IMR-90 (cell line): ENCODE measurements at regions not wholly inside any gene's neighbourhood (a gene's known extent, or its start where the extent isn't known, plus 50 kb on each side); places are given as distances from the start of the nearest gene placed in this dataset.

Experiments
- ATAC-seq: fragments of 200-7000 bp; cut with Tn5 transposase; 2 replicates; pipeline ENCODE4 v1.9.1; 2020; ENCODE audit warnings: low read depth, mild to moderate bottlenecking, moderate library complexity
- BruUV-seq: library from RNA; stranded (reverse); fragments of 400-500 nt; replicated peaks from 2 replicates; lab custom pipeline; 2021; lab: Mats Ljungman, UMichigan
- CTCF ChIA-PET: fragments of 300-600 bp; formaldehyde crosslinking; extraction: SDS; loops from one replicate; lab custom pipeline; 2021; ENCODE audit warnings: antibody characterized with exemption; lab: Yijun Ruan, JAX
- POLR2A ChIA-PET: fragments of 300-600 bp; sonication (Branson Sonifier 250); formaldehyde crosslinking; loops from one replicate; lab custom pipeline; 2022; ENCODE audit warnings: antibody characterized with exemption; ENCODE audit not compliant: unreplicated experiment; lab: Charles Lee
- DNase-seq: peaks from one replicate; pipeline ENCODE4 v3.0.0; 2013
- H2AFZ ChIP-seq: replicated peaks from 2 replicates; pipeline ENCODE3; 2013; ENCODE audit warnings: low read length, mild to moderate bottlenecking; ENCODE audit not compliant: poor library complexity
- H2AK5ac ChIP-seq: 2 replicates; pipeline ENCODE4 v1.6.1; 2013; ENCODE audit warnings: low read depth, low read length, inconsistent platforms
- H2AK9ac ChIP-seq: replicated peaks from 2 replicates; pipeline ENCODE3; 2013; ENCODE audit warnings: mild to moderate bottlenecking, low read depth, low read length, moderate library complexity; ENCODE audit not compliant: poor library complexity
- H2BK120ac ChIP-seq: 2 replicates; pipeline ENCODE4 v1.6.1; 2013; ENCODE audit warnings: low read depth, low read length, inconsistent platforms
- H2BK15ac ChIP-seq: 3 replicates; pipeline ENCODE4 v1.6.1; 2013; ENCODE audit warnings: low read depth, low read length, inconsistent platforms
- H2BK20ac ChIP-seq: 2 replicates; pipeline ENCODE4 v1.6.1; 2013; ENCODE audit warnings: low read depth, mild to moderate bottlenecking, inconsistent platforms, low read length, moderate library complexity
- H2BK5ac ChIP-seq: 2 replicates; pipeline ENCODE4 v1.6.1; 2013; ENCODE audit warnings: mild to moderate bottlenecking, low read depth, low read length, inconsistent platforms; ENCODE audit not compliant: poor library complexity, severe bottlenecking
- H3K14ac ChIP-seq: replicated peaks from 2 replicates; pipeline ENCODE4 v1.6.1; 2013; ENCODE audit warnings: low read depth, low read length, inconsistent platforms
- H3K18ac ChIP-seq: 2 replicates; pipeline ENCODE4 v1.6.1; 2013; ENCODE audit warnings: low read depth, low read length, control low read depth
- H3K23ac ChIP-seq: 2 replicates; pipeline ENCODE4 v1.6.1; 2013; ENCODE audit warnings: low read depth, low read length, inconsistent platforms
- H3K27ac ChIP-seq: 2 replicates; pipeline ENCODE4 v1.5.1; 2013; ENCODE audit warnings: mild to moderate bottlenecking, control low read depth, low read length; ENCODE audit not compliant: insufficient read depth
- H3K27me3 ChIP-seq: 2 replicates; pipeline ENCODE4 v1.6.1; 2013; ENCODE audit warnings: low read length; ENCODE audit not compliant: control insufficient read depth, insufficient read depth
- H3K36me3 ChIP-seq: 2 replicates; pipeline ENCODE4 v1.6.1; 2013; ENCODE audit warnings: low read length, mixed read lengths; ENCODE audit not compliant: control insufficient read depth, insufficient read depth
- H3K4ac ChIP-seq: 2 replicates; pipeline ENCODE4 v1.6.1; 2013; ENCODE audit warnings: low read depth, low read length, inconsistent platforms
- H3K4me1 ChIP-seq: 2 replicates; pipeline ENCODE4 v1.6.1; 2013; ENCODE audit warnings: low read length, mixed read lengths; ENCODE audit not compliant: control insufficient read depth, insufficient read depth
- H3K4me2 ChIP-seq: 2 replicates; pipeline ENCODE4 v1.6.1; 2013; ENCODE audit warnings: low read depth, mild to moderate bottlenecking, control low read depth, low read length, moderate library complexity
- H3K4me3 ChIP-seq: 2 replicates; pipeline ENCODE4 v1.5.1; 2013; ENCODE audit warnings: low read depth, mild to moderate bottlenecking, control low read depth, low read length, moderate library complexity; ENCODE audit not compliant: insufficient read depth
- H3K56ac ChIP-seq: 2 replicates; pipeline ENCODE4 v1.6.1; 2013; ENCODE audit warnings: low read length, inconsistent platforms; ENCODE audit not compliant: insufficient read depth; ENCODE audit errors: extremely low read depth
- H3K79me1 ChIP-seq, 2 experiments: 2 replicates each; pipeline ENCODE4 v1.6.1; 2013; ENCODE audit warnings: low read length in 2 of 2, inconsistent platforms in 1 of 2, low read depth in 1 of 2
- H3K9ac ChIP-seq: 2 replicates; pipeline ENCODE4 v1.6.1; 2013; ENCODE audit warnings: low read depth, low read length, control low read depth
- H3K9me1 ChIP-seq: 2 replicates; pipeline ENCODE4 v1.6.1; 2013; ENCODE audit warnings: low read length, inconsistent platforms; ENCODE audit not compliant: insufficient read depth
- H3K9me3 ChIP-seq: 2 replicates; pipeline ENCODE4 v1.6.1; 2013; ENCODE audit warnings: low read length; ENCODE audit not compliant: control insufficient read depth, insufficient read depth
- H4K20me1 ChIP-seq: 2 replicates; pipeline ENCODE4 v1.6.1; 2013; ENCODE audit warnings: low read length, inconsistent platforms; ENCODE audit not compliant: insufficient read depth
- H4K5ac ChIP-seq: 2 replicates; pipeline ENCODE4 v1.6.1; 2013; ENCODE audit warnings: mild to moderate bottlenecking, low read depth, low read length, control low read depth
- H4K8ac ChIP-seq, 2 experiments: 2 replicates each; pipeline ENCODE4 v1.6.1; 2013; ENCODE audit warnings: low read depth in 2 of 2, low read length in 2 of 2, control low read depth in 1 of 2, inconsistent platforms in 1 of 2
- H4K91ac ChIP-seq: 2 replicates; pipeline ENCODE4 v1.6.1; 2013; ENCODE audit warnings: low read depth, low read length, inconsistent platforms; ENCODE audit not compliant: insufficient read depth
- CEBPB ChIP-seq: IDR thresholded peaks from 2 replicates; pipeline ENCODE4 v1.6.1; 2012; ENCODE audit warnings: low read depth, low read length, improper control_type of control experiment
- CHD1 ChIP-seq: IDR thresholded peaks from 2 replicates; pipeline ENCODE4 v1.6.1; 2012; ENCODE audit warnings: low read depth, low read length, improper control_type of control experiment
- CTCF ChIP-seq: conservative IDR thresholded peaks from 2 replicates; pipeline ENCODE4 v1.5.1; 2012; ENCODE audit warnings: mild to moderate bottlenecking, low read depth, low read length, improper control_type of control experiment
- ELK1 ChIP-seq: fragments of 150-350 bp; IDR thresholded peaks from 2 replicates; pipeline ENCODE4 v1.6.1; 2016; ENCODE audit warnings: low read depth, mild to moderate bottlenecking, low read length, moderate library complexity, borderline replicate concordance
- MAFK ChIP-seq: IDR thresholded peaks from 2 replicates; pipeline ENCODE4 v1.6.1; 2012; ENCODE audit warnings: low read depth, low read length, improper control_type of control experiment
- MAZ ChIP-seq: IDR thresholded peaks from 2 replicates; pipeline ENCODE4 v1.6.1; 2012; ENCODE audit warnings: low read depth, mild to moderate bottlenecking, low read length, improper control_type of control experiment, moderate library complexity, borderline replicate concordance
- MXI1 ChIP-seq: IDR thresholded peaks from 2 replicates; pipeline ENCODE4 v1.6.1; 2012; ENCODE audit warnings: low read depth, mild to moderate bottlenecking, low read length, moderate library complexity, borderline replicate concordance
- POLR2A ChIP-seq: IDR thresholded peaks from 2 replicates; pipeline ENCODE4 v1.6.1; 2012; ENCODE audit warnings: mild to moderate bottlenecking, low read depth, low read length
- RAD21 ChIP-seq: IDR thresholded peaks from 2 replicates; pipeline ENCODE4 v1.6.1; 2012; ENCODE audit warnings: low read length, improper control_type of control experiment
- RCOR1 ChIP-seq: IDR thresholded peaks from 2 replicates; pipeline ENCODE4 v1.6.1; 2012; ENCODE audit warnings: mild to moderate bottlenecking, low read length, improper control_type of control experiment; ENCODE audit not compliant: insufficient replicate concordance
- RFX5 ChIP-seq: IDR thresholded peaks from 2 replicates; pipeline ENCODE4 v1.8.0; 2012; ENCODE audit warnings: low read depth, mild to moderate bottlenecking, low read length, moderate library complexity
- SMC3 ChIP-seq: fragments of 150-350 bp; IDR thresholded peaks from 2 replicates; pipeline ENCODE4 v1.6.1; 2016; ENCODE audit warnings: low read depth, mild to moderate bottlenecking, antibody characterized with exemption, low read length, moderate library complexity
- USF2 ChIP-seq: fragments of 150-350 bp; IDR thresholded peaks from 2 replicates; pipeline ENCODE4 v1.6.1; 2017; ENCODE audit warnings: mild to moderate bottlenecking, antibody characterized with exemption, low read length, low read depth
- WGBS, 2 experiments: methylation state at CpG; one replicate each; pipeline versions ENCODE4 v1.1.5 to v1.1.7; 2013; ENCODE audit warnings: missing lambda C conversion rate in 2 of 2; ENCODE audit not compliant: insufficient read length in 1 of 2; ENCODE audit errors: extremely low coverage in 2 of 2; 5-methylcytosine and 5-hydroxymethylcytosine counted together
- dilution Hi-C: fragments of 300-500 bp; cut with HindIII; formaldehyde crosslinking; loops from one replicate; pipeline ENCODE4 v1.14.3; 2018; ENCODE audit warnings: low sequenced_read_pairs; ENCODE audit not compliant: unreplicated experiment
- in situ Hi-C: fragments of 300-500 bp; cut with MboI; formaldehyde crosslinking; loops from 3 replicates; pipeline ENCODE4 v1.14.3; 2019; ENCODE audit warnings: low sequenced_read_pairs, inconsistent platforms, mixed read lengths
- intact Hi-C: fragments of 100-400 bp; cut with micrococcal nuclease; formaldehyde crosslinking; loops from 2 replicates; pipeline ENCODE4 v1.10.0; 2022

- no peaks in the 10 kb centered on the region for H3K36me3 ChIP-seq
Measured at GRCh38 chr1:203422116-203422515, 53.5 kb upstream of the PRELP start.

More at GRCh38 chr1:203422116-203422515, 53.5 kb upstream of the PRELP start:
- H4K8ac ChIP-seq = no peak overlapping the region
- DNase-seq (no peak), ATAC-seq (no peak)
- in situ Hi-C loops (no loop called here), intact Hi-C loops (no loop called here), dilution Hi-C loops (no loop called here)
- no peak overlapping the region for H4K91ac ChIP-seq
- no peaks in the 10 kb centered on the region for H3K9me3 ChIP-seq
- no peak overlapping the region for H2BK15ac ChIP-seq
- H3K9ac ChIP-seq = no peak overlapping the region
- no peak overlapping the region for H2AK5ac ChIP-seq
- H3K56ac ChIP-seq = no peak overlapping the region
- no peak for TF ChIP-seq RCOR1
- no peak for TF ChIP-seq RAD21
- TF ChIP-seq CTCF = no peak
- no peak for TF ChIP-seq CHD1
- TF ChIP-seq MAFK = no peak
- TF ChIP-seq USF2 = no peak
- no peak for TF ChIP-seq MAZ
- no peak for TF ChIP-seq RFX5
- TF ChIP-seq CEBPB = no peak
- no peak for TF ChIP-seq ELK1
- TF ChIP-seq MXI1 = no peak
- no peak for TF ChIP-seq POLR2A
- no peak for TF ChIP-seq SMC3
- H3K18ac ChIP-seq = no peak overlapping the region; the same call in 1 of the 2 replicates
- peaks cover 4% of the 10 kb centered on the region; the same call in 1 of the 2 replicates for H3K9me1 ChIP-seq
- H2BK5ac ChIP-seq = no peak overlapping the region
- H3K27me3 ChIP-seq = peaks cover 32% of the 10 kb centered on the region
- H3K4me1 ChIP-seq = peaks cover 11% of the 10 kb centered on the region; the same call in 1 of the 2 replicates
- H4K5ac ChIP-seq = no peak overlapping the region; the same call in 1 of the 2 replicates
- no peak overlapping the region for H3K23ac ChIP-seq
- ChIA-PET POLR2A (no interaction called here), CTCF (no interaction called here)
- no peak overlapping the region for H2BK20ac ChIP-seq
- no TSS peak for BruUV-seq
- no peak overlapping the region for H3K4me3 ChIP-seq
- peak overlapping the region; percentile 33; the same call in 1 of the 2 replicates for H3K4ac ChIP-seq
- H2AK9ac ChIP-seq = no peak overlapping the region
- H2AFZ ChIP-seq = no peak overlapping the region
- 89% methylated on average over 1 of the region's 6 CpGs; no CpG with 5 or more reads in 1 of the 2 experiments for WGBS, 2 experiments
- H3K79me1 ChIP-seq = no peaks in the 10 kb centered on the region
- H2BK120ac ChIP-seq = no peak overlapping the region
- peaks cover 7% of the 10 kb centered on the region for H4K20me1 ChIP-seq
- no peak overlapping the region for H3K14ac ChIP-seq
- H3K4me2 ChIP-seq = no peak overlapping the region
- no peak overlapping the region for H3K27ac ChIP-seq
